Ammon's horn (tissue), 1 donor: ENCODE measurements at regions not wholly inside any gene's neighbourhood (a gene's known extent, or its start where the extent isn't known, plus 50 kb on each side); places are given as distances from the start of the nearest gene placed in this dataset.
"Not testable (repeated sequence)": the region's sequence is repeated elsewhere in the genome, so short reads cannot be mapped to it uniquely, and the experiment has no call there.

Experiments used
- DNase-seq: peaks from one replicate; pipeline ENCODE4 v3.0.0-alpha.2; 2016; ENCODE audit warnings: low spot score

DNA sequence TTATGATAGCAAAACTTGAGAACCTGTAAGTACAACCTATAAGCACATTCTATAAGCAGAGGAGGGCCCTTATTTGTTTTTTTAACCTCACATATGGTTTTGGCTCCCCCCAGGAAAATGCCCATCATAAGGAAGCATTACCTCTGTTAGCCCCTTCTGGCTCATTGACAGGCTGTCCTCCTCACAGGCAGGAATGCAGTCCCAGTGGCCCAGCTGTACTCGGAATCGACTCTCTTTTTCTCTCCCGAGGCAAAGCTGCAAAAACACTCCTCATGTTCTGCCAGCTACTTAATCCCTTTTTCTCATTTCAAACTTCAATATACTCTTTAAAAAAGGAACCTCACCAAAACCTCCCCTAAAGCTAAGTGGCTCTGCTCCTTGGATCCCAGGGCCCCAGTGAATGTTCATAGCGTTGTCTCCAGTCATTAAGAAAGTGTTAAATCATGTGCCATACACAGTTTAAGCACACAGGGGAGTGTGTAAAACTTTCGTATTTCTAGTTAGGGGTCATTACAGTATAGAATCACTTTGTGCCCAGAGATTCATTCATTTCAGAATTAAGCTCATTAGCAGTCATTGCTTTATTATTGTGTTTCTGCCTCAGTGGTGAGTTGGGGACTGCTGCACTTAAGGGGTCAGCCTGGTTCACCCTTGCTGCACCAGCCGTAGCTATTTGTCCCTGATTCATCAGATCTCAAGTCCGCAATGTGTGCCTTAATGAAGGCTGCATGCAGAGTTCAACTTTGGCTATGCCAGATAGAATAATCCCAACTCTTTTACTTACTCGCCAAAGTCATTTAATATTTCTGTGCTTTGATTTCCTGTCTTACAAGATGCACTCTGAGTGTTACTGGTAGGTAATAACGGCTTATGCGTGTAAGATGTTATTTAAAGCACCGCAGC, 57.6 kb downstream of the JRKL start:
- DNase-seq: no peak

DNA sequence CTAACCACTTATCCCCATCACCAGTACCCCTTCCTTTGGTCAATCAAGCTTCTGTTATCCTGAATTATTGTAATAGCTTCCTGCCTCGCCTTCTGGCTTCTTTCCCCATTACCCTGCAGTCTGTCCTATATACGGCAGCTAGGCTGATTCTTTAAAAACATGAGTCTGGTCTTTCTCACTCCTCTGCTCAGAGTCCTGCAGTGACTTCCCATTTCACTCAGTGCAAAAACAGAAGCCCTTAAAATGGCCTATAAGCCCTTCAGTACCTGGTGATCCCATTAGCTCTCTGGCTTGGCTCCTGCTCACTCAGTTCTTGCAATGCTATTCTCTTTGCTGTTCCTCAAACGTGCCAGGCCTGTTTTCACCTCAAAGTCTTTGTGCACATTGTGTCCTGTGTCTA, 58.4 kb downstream of the JRKL start:
- DNase-seq: no peak

DNA sequence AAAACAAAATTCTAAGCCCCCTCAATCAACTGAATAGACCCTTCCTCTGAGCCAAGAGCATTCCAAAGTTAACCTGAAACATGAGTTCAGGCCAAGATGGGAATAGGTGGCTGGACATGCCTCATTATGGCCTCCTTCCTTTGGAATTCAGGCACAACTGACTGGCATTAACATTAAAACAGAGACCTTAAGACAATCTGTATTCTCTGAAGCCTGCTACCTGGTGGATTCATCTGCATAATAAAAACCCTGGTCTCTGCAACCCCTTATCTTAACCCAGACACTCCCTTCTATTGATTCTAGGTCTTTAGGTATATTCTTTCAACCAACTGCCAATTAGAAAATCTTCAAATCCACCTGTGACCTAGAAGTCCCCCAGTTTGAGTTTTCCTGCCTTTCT, 66.3 kb downstream of the JRKL start:
- DNase-seq: no peak

DNA sequence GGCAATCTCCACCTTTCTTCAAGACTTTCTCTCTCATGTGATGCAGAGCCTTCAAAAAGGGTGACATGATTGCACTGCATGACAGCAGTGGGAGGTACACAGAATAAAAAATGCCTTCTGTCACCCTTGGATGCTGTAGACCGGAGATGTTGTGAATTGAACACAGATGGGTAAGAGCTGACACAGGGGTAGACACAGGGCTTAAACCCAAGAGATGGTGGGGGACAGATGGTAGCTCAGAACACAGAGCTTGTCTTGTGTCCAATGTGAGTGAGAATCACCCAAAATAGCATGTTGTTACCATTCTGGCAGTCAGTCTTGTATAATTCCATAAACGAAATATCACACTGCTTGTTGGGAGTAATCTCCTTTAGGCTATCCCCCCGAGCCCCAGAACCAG, 69.9 kb downstream of the JRKL start:
- DNase-seq: peak; percentile 69

DNA sequence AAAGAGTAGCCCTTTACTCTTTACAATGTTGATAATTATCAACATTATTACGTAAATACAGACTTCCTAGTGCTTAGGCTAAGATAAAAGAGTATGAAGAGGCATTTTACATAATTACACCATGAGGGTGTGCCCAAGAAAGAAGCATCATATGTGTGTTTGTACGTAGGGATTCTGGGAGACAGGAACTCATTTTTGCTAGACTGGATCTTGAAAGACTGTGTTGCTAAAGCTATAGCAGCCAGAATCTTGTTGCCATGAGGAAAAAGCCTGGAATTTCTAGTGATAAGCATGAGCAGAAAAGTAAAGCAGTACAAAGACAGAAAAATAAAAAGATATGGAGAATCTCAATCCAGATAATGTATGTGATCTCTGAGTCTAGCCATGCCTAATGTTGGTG, 72.1 kb downstream of the JRKL start:
- no peak for DNase-seq

DNA sequence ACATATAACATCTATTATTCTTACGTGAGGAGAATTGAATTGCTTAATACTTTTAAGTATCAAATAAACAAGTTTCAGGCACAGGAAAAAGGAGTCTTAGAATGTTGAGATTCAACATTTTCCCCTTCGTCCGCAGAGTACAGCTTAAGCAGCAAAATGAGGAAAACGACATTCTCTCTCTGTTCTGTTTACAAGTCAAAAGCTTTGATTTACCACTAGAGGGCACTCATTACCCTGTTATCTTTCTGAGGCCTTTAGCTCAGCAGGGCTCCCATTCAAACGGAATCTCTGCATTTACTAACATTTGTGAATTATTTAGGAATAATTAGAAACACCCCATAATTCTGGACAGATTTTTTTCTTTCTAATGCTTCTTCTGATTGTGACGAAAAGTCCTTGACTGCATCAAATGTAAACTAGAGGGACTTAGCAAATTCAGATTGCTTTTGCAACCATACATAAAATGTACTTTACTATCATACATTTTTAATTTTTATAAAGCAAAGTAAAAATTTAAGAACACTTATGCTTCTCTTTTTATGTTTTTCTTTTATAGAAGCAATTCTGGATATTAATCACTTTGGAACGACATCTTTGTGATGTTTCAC, 75.0 kb downstream of the JRKL start:
- peak; percentile 88 for DNase-seq

DNA sequence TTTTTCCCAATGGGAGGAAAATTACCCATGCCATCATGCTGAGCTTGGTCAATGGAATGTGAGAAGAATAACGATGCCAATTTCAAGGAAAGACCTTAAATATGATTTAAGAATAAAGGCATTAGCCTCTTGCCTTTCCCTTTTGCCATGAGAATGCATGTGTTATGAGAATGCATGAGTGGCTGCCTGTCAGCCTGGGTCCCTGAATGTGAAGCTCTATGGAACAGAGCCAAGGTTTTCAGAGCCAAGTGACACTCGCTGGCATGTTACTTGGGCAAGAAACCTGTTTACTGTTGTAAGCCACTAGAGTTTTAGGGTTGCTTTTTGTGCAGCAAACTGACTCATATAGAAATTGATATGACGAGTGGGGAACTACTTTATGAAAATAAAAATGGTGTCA, 75.7 kb downstream of the JRKL start:
- peak; percentile 32 for DNase-seq

DNA sequence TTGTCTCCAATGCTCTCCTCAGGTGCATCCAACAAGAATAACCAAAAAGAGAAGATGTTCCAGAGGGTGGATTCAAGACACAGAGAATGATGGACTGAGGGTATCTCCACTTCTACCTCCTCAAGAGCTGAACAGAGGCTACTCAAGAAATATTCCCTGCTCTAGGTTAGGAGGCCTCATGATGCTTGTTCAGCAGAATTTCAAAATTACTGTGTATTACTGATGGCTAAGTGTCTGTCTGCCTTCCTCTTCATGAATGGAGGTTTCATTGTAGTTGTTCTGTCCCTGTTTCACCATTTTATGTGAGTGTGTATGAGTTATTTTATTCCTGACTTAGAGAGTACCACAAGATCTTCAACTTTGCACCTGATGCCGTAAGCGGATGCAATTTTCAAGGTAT, 76.8 kb downstream of the JRKL start:
- no peak for DNase-seq

DNA sequence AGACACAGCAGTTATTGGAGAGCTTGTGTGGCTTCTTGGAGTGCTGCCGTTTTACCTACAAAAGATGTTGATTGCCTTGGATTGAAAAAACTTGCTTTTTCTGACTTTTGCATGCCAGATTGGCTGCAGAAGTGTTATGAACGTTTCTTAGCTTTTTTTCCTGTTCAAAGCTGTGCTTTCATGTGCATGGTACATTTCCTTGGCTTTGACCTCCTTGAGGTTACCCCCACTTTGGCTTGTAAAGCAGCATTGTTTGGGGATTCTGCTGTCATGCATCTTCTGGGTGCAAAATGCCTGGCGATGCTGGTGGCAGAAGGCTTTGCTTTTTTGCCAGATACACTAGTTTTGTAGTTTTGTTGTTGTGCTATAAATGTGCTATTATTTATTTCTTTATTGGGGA, 80.0 kb downstream of the JRKL start:
- no peak for DNase-seq

DNA sequence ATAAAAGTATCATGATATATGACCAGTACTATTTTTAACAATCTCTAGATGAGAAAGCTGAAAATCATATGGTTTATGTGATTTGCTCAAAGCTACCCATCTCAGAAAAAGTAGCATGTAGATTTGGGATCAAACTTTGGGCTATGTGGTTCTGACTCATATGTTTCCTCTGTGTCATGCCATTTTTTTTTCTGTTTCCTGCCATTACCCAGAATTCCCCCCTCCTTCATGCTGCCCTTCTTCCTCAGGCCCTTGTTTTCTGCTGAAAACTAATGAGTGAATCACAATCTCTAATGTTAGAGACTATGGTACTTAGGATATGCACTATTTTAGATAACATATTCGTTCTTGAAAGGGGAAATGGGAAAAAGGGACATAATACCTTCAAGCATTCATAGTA, 80.7 kb downstream of the JRKL start:
- DNase-seq: no peak

DNA sequence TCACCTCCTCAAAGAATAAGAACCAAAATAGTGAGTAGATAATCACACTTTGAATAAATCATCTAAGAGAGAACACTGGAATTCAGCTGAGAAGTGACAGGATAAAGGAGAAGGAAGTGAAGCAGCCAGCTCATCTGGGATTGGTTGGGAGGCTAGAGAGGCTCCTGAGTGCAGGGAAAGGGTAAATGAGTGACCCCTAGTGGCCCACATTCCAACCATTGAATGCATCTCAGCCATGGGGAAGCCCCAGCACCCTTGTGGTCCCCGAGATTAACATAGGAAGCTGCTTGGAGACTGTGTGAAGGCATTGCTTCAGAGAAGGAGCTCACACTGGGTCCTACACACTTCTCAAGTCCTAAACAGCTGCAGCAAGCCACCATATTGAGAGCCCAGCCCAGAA, 82.3 kb downstream of the JRKL start:
- DNase-seq: no peak

DNA sequence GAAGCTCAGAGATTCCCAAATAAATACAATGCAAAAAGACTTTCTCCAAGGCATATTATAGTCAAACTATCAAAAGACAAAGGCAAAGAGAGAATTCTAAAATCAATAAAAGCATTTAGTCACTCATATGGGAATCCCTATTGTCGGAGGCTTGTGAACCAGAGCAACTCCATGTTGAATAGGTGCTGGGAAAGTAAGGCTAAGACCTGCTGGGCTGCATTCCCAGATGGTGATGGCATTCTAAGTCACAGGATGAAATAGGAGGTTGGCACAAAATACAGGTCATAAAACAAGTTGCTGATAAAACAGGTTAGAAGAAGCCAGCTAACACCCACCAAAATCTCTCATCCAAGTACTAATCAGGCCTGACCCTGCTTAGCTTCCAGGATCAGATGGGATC, 84.5 kb downstream of the JRKL start:
- DNase-seq: no peak

DNA sequence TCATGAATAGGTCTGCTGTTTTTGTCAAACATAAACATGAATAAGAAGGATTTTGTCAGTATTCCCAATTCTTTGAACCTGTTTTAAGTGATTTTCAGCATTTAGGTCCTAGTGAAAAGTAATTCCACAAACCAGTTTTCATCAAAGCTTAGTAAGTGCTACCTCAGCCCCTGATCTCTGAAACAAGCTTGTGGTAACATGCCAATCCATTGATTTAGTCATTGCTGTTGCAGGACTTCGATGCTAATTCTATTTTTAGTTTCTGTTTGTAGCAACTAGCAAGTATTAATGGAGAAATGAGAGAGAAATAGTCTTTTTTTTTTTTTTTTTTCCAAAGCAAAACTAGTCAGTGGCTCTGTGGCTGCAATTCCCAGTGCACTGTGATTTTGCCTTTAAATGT, 91.4 kb downstream of the JRKL start:
- DNase-seq: no peak

DNA sequence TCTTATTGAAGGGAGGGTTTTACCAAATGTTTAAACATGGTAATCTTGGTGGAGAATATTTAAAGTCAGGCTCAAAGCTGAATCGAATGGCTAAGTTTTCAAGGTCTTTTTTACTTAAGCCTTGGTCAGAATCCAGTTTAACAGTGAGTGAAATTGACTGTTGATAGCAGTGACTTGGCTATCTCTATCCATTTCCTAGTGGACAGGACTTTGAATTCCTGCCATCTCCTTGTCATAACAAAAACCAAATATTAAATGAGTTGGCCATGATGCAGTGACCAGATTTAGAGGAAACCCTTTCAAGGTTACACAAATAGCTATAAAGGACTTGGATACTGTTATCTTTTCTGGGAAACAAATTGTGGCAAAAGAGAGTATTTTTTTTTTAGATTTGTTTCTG, 92.0 kb downstream of the JRKL start:
- DNase-seq: no peak

DNA sequence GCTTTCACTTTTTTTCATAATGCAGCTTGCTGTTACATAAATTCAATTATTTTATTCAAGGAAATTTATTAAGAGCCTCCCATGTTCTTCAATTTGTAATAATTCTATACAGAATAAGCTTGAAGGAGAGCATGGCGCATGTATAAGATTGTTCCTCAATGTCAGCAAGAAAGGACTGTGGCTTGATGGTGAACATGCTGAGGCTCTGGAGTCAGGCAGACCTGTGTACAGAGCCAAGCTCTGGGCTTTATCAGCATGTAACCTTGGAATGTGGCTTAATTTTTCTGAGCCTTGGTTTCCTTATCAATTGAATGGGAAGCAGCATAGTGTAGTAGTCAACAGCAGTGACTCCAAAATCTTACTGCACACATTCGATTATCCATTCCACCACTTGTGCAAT, 92.4 kb downstream of the JRKL start:
- no peak for DNase-seq

DNA sequence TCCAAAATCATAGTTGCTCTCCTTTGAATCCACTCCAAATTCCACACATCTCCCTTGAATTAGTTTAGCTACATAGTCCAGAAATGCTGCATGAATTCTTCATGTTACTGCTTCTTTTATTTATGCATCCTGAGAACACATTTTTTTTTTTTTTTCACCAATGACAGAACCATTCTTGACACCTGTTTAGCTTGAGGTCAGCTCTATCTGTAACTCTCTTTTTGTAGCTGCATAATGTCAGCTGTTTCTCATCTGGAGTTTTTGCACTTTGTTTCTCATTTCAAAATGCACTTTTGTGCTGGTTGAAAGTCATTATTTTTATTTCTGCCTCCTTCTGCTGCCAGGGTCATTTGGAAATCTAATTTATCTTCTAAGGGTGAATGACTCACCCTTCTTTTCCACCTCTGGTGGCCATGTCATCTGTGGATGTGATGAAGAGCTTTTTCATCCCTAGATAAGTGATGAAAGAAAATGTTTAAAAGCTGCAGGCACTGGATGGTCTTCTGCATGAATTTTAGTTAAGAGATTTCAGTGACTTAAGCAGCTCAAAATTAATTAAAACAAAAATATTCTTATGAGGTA, 93.7 kb downstream of the JRKL start:
- no peak for DNase-seq

DNA sequence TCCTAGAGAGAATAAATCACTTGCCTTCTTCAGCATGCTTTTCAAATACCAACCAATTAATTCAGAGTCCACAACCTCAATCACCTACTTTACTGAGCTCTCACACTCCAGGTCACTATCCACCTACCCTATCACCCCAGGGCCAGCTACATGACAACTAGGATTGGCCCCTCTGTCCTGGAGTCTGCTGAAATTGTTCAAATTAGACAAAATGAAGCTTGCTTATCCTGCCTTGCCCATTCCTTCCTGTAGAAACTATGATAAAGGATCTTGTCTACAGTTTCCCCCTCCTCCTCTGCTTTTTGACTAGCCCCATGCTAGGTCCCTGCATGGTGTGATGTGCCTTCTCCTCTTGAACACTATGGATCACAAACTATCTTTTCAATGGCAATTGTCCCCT, 94.5 kb downstream of the JRKL start:
- no peak for DNase-seq

DNA sequence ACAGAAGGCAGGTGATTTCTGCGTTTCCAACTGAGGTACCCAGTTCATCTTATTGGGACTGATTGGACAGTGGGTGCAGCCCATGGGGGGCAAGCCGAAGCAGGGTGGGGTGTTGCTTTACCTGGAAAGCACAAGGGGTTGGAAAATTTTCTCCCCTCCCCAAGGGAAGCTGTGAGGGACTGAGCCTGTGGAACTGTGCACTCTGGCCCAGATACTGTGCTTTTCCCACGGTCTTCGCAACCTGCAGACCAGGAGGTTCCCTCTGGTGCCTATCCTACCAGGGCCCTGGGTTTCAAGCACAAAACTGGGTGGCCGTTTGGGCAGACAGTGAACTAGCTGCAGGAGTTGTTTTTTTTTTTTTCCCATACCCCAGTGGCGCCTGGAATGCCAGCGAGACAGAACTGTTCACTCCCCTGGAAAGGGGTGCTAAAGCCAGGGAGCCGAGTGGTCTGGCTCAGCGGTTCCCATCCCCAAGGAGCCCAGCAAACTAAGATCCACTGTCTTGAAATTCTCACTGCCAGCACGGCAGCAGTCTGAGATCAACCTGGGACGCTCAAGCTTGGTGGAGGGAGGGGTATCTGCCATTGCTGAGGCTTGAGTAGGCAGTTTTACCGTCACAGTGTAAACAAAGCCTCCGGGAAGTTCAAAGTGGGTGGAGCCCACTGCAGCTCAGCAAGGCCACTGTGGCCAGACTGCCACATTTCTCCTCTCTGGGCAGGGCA, 97.2 kb downstream of the JRKL start:
- no peak for DNase-seq

DNA sequence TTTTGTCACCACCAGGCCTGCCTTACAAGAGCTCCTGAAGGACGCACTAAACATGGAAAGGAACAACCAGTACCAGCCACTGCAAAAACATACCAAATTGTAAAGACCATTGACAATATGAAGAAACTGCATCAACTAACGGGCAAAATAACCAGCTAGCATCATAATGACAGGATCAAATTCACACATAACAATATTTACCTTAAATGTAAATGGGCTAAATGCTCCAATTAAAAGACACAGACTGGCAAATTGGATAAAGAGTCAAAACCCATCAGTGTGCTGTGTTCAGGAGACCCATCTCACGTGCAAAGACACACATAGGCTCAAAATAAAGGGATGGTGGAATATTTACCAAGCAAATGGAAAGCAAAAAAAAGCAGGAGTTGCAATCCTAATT, 99.1 kb downstream of the JRKL start:
- DNase-seq: not testable (repeated sequence)

DNA sequence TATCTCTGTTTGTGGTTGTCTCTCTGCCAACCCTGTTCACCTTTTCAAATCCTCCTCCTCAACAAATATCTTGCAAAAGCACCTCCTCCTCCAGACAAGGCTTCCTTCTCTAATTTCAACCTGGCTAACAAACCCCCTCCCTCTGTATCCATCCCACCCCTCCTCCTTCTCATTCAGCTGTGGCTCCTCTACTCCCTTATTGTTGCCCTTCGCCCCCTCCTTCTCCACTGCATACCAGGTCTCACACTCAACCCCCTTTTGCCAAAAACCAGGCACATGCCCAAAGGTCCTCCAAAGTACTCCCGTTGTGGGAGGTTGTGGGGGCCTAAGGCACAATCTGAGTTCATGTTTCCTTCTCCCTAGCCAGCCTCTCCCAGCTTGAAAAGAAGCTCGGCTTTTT, 110.6 kb downstream of the JRKL start:
- no peak for DNase-seq

DNA sequence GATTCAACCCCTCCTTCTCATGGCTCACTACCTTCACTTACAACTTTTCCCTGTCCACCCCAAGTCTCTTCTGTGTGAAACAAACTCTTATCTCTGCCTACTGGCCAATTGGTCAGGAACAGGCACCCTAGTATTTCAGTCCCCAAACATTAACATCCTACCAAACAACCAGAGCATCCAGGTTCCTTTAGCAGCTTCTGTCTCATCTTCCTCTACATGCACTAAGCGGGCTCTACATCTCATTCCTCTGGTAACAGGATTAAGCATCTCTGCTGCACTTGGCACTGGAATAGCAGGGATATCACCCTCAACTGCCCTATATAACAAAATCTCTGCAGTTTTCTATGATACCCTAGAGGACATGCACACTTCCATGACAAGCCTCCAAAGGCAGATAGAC, 116.2 kb downstream of the JRKL start:
- DNase-seq: no peak

DNA sequence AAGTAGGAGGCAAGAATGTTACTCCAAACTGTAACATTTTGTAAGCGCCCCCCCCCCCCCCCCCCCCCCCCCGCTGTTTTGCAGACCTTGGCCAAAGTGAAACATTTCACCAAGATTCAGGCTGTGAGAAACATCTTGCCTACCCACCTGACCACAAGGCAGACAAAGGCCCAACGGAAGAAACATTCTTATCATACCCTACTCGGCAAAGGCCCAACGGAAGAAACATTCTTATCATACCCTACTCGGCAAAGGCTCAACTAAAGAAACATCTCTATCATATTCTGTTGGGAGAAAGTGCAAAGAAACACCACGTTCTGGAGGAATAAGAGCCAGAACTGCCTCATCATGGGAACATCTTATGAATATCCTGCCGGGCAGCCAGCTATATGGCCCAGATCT, 117.1 kb downstream of the JRKL start:
- DNase-seq: no peak

DNA sequence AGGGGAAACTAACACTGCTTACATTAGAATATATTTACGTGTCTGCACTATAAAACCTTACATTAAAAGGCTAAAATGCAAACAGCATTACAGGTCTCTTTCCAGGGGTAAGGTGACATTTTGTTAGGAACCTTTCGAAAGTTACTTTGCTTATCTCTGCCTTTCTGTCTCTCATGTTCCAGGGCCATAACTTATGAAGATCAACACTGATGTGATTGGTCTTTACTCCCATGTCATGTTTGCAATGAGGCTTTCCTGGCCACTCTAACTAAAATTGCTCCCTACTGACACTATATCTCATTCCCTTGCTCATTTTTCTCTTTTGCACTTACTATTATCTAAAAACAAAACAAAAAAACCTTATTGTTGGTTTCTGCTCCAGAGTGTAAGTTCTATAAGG, 119.0 kb downstream of the JRKL start:
- no peak for DNase-seq
